Loucy (cell line): ENCODE measurements at regions not wholly inside any gene's neighbourhood (a gene's known extent, or its start where the extent isn't known, plus 50 kb on each side); places are given as distances from the start of the nearest gene placed in this dataset.

Source experiments
- H2AFZ ChIP-seq: fragments of 200-600 bp; sonication (generic); 2 replicates; pipeline ENCODE4 v1.6.0; 2016; ENCODE audit warnings: antibody characterized with exemption, mild to moderate bottlenecking, low read length, moderate library complexity
- H3F3A ChIP-seq: fragments of 200-600 bp; 2 replicates; pipeline ENCODE4 v1.6.0; 2016; ENCODE audit warnings: antibody characterized with exemption, low read depth, mild to moderate bottlenecking
- H3K27me3 ChIP-seq: fragments of 200-600 bp; sonication (generic); 2 replicates; pipeline ENCODE4 v1.6.1; 2014; ENCODE audit warnings: low read length, mild to moderate bottlenecking; ENCODE audit not compliant: insufficient read depth, poor library complexity, severe bottlenecking
- H3K36me3 ChIP-seq: fragments of 200-600 bp; sonication (generic); 2 replicates; pipeline ENCODE4 v1.6.1; 2016; ENCODE audit warnings: low read length; ENCODE audit not compliant: insufficient read depth
- H3K4me1 ChIP-seq: fragments of 200-600 bp; sonication (generic); 2 replicates; pipeline ENCODE4 v1.5.1; 2014; ENCODE audit warnings: low read length, mild to moderate bottlenecking; ENCODE audit not compliant: insufficient read depth, poor library complexity, severe bottlenecking
- H3K4me2 ChIP-seq: fragments of 200-600 bp; sonication (generic); 2 replicates; pipeline ENCODE4 v1.6.0; 2014; ENCODE audit warnings: antibody characterized with exemption, low read length, low read depth, mild to moderate bottlenecking; ENCODE audit not compliant: poor library complexity, severe bottlenecking
- H3K4me3 ChIP-seq: fragments of 200-600 bp; sonication (generic); 2 replicates; pipeline ENCODE4 v1.5.1; 2014; ENCODE audit warnings: low read length, mild to moderate bottlenecking, mixed read lengths; ENCODE audit not compliant: poor library complexity, severe bottlenecking
- H3K79me2 ChIP-seq: fragments of 200-600 bp; sonication (generic); 2 replicates; pipeline ENCODE4 v1.6.1; 2014; ENCODE audit warnings: low read length; ENCODE audit not compliant: insufficient read depth
- H3K9ac ChIP-seq: fragments of 200-600 bp; sonication (generic); 2 replicates; pipeline ENCODE4 v1.6.0; 2014; ENCODE audit warnings: mild to moderate bottlenecking, low read depth, low read length, moderate library complexity; ENCODE audit not compliant: poor library complexity, severe bottlenecking
- H3K9me2 ChIP-seq: fragments of 200-600 bp; sonication (generic); replicated peaks from 2 replicates; pipeline ENCODE4 v1.6.1; 2016; ENCODE audit warnings: low read depth, low read length, mixed read lengths
- H3K9me3 ChIP-seq: fragments of 200-600 bp; sonication (generic); 2 replicates; pipeline ENCODE4 v1.6.1; 2014; ENCODE audit warnings: mild to moderate bottlenecking, antibody characterized with exemption, low read length, low read depth; ENCODE audit not compliant: insufficient read depth
- H4K20me1 ChIP-seq: fragments of 200-600 bp; sonication (generic); 2 replicates; pipeline ENCODE4 v1.6.0; 2014; ENCODE audit warnings: antibody characterized with exemption, low read length, mild to moderate bottlenecking; ENCODE audit not compliant: insufficient read depth, poor library complexity, severe bottlenecking
- CTCF ChIP-seq: fragments of 200-600 bp; sonication (generic); conservative IDR thresholded peaks from 2 replicates; pipeline ENCODE4 v1.5.1; 2014; ENCODE audit warnings: mild to moderate bottlenecking, antibody characterized with exemption, low read length
- EZH2phosphoT487 ChIP-seq: fragments of 200-600 bp; IDR thresholded peaks from 2 replicates; pipeline ENCODE4 v1.6.1; 2018; ENCODE audit warnings: antibody characterized with exemption, mild to moderate bottlenecking, moderate library complexity, borderline replicate concordance

GRCh38 chr6:62392291-62392690 is 106.3 kb upstream of the KHDRBS2 start:
- no peak overlapping the region for H3K4me3 ChIP-seq
- no peaks in the 10 kb centered on the region for H3K27me3 ChIP-seq
- H3K4me2 ChIP-seq: no peak overlapping the region
- H3K36me3 ChIP-seq: no peaks in the 10 kb centered on the region
- no peaks in the 10 kb centered on the region for H3K4me1 ChIP-seq
- no peak overlapping the region for H3K9ac ChIP-seq
- no peaks in the 10 kb centered on the region for H3K79me2 ChIP-seq
- H3K9me3 ChIP-seq: no peaks in the 10 kb centered on the region
- no peaks in the 10 kb centered on the region for H3K9me2 ChIP-seq
- TF ChIP-seq EZH2phosphoT487: no peak
- TF ChIP-seq CTCF: no peak
- H2AFZ ChIP-seq: no peak overlapping the region
- H3F3A ChIP-seq: no peaks in the 10 kb centered on the region
- no peaks in the 10 kb centered on the region for H4K20me1 ChIP-seq

DNA sequence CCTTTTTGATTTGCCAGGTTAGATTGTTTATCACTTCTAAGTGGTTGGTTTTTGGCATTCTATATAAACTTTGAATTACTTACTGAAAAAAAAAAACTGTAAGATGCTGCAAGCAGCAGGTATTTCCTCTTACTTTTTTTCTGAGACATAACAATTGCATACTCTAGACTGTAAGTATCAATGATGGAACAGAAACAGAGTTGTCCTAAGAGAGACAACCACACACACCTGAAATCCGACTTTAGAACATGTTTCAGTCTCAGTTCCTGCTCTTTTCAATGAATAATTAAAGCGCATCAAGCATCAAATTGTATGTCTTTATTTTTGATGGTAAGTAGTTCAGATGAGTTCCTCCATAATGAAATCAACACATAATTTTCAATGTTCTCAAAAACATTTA is 105.3 kb upstream of the KHDRBS2 start:
- Histone ChIP-seq H3K27me3 (no peaks in the 10 kb centered on the region), H3K79me2 (no peaks in the 10 kb centered on the region), H3K36me3 (no peaks in the 10 kb centered on the region), H3F3A (no peaks in the 10 kb centered on the region), H3K4me2 (no peak overlapping the region), H3K9ac (no peak overlapping the region), H3K9me2 (no peaks in the 10 kb centered on the region), H3K9me3 (no peaks in the 10 kb centered on the region), H3K4me3 (no peak overlapping the region), H4K20me1 (no peaks in the 10 kb centered on the region), H3K4me1 (no peaks in the 10 kb centered on the region), H2AFZ (no peak overlapping the region)
- TF ChIP-seq EZH2phosphoT487: no peak
- no peak for TF ChIP-seq CTCF

- Histone ChIP-seq H3K79me2 (no peaks in the 10 kb centered on the region), H3F3A (no peaks in the 10 kb centered on the region), H3K4me2 (no peak overlapping the region)
Observed at GRCh38 chr6:62390401-62390800, 104.4 kb upstream of the KHDRBS2 start.

DNA sequence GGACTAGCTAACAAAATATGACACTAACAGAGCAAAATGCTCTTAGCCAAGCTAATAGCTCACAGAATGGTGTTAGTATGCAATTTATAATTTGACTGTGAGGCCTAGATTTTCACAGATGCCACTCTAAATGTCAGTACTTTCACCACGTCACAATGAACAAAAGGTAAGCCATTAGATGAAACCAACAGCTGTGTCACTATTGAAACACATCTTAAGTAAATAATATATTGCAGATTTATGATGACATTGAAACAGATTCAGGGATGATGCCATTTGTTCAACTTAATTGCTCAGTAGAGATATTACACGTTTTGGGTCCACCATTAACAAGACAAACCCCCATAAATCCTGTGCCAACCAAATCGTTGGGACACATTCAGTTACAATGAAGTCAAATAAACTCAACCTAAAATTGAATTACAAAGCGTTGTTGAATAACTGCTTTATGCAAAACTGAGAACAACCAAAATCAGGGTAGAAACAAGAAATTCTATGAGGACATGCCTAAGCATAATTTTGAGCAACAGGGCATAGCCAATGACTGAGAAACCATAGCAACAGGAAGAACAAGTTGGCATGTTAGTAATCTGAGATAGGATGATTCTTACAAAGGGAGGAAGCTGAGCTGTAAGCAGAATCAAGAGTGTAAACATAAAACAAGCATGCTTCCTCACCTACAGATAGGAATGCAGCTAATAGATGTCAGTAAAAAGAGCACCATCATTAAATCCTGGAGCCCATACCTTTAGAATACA is 85.6 kb upstream of the KHDRBS2 start:
- no peaks in the 10 kb centered on the region for H3K9me3 ChIP-seq
- H3K9me2 ChIP-seq: no peaks in the 10 kb centered on the region
- no peak overlapping the region for H3K4me3 ChIP-seq
- H4K20me1 ChIP-seq: no peaks in the 10 kb centered on the region
- no peaks in the 10 kb centered on the region for H3K27me3 ChIP-seq
- no peak for TF ChIP-seq EZH2phosphoT487
- no peak for TF ChIP-seq CTCF
- H3K79me2 ChIP-seq: no peaks in the 10 kb centered on the region
- no peaks in the 10 kb centered on the region for H3K36me3 ChIP-seq
- no peak overlapping the region for H2AFZ ChIP-seq
- no peak overlapping the region for H3K4me2 ChIP-seq
- no peaks in the 10 kb centered on the region for H3F3A ChIP-seq
- no peak overlapping the region for H3K9ac ChIP-seq
- no peaks in the 10 kb centered on the region for H3K4me1 ChIP-seq

More at GRCh38 chr6:62390401-62390800, 104.4 kb upstream of the KHDRBS2 start:
- no peaks in the 10 kb centered on the region for H3K27me3 ChIP-seq
- no peaks in the 10 kb centered on the region for H3K36me3 ChIP-seq
- no peak overlapping the region for H3K9ac ChIP-seq
- H2AFZ ChIP-seq: no peak overlapping the region
- H3K4me3 ChIP-seq: no peak overlapping the region
- no peaks in the 10 kb centered on the region for H3K4me1 ChIP-seq
- no peak for TF ChIP-seq EZH2phosphoT487
- no peaks in the 10 kb centered on the region for H3K9me2 ChIP-seq
- H3K9me3 ChIP-seq: no peaks in the 10 kb centered on the region
- H4K20me1 ChIP-seq: no peaks in the 10 kb centered on the region
